GM21723 (cell line): ENCODE measurements at regions not wholly inside any gene's neighbourhood (a gene's known extent, or its start where the extent isn't known, plus 50 kb on each side); places are given as distances from the start of the nearest gene placed in this dataset.
"Not testable (repeated sequence)": the region's sequence is repeated elsewhere in the genome, so short reads cannot be mapped to it uniquely, and the experiment has no call there.

Source experiments
- ATAC-seq: cut with Tn5 transposase; IDR thresholded peaks from one replicate; pipeline ENCODE4 v1.9.1; 2021; ENCODE audit warnings: mild to moderate bottlenecking, moderate library complexity; ENCODE audit not compliant: unreplicated experiment

- ATAC-seq: no peak
Observed at GRCh38 chrX:109873983-109874382, 128.9 kb upstream of the TMEM164 start.

GRCh38 chrX:109874548-109874947, 128.4 kb upstream of the TMEM164 start:
- ATAC-seq: no peak

- no peak for ATAC-seq
Observed at GRCh38 chrX:109875831-109876230, 127.1 kb upstream of the TMEM164 start.

GRCh38 chrX:109878236-109878635, 124.7 kb upstream of the TMEM164 start:
- no peak for ATAC-seq

- ATAC-seq: no peak
Observed at GRCh38 chrX:109879991-109880390, 122.9 kb upstream of the TMEM164 start.

- peak; percentile 96 for ATAC-seq
Observed at GRCh38 chrX:109880629-109881028, 122.3 kb upstream of the TMEM164 start.

- ATAC-seq: no peak
Observed at GRCh38 chrX:109886122-109886761, 116.7 kb upstream of the TMEM164 start.

GRCh38 chrX:109889289-109890006, 113.5 kb upstream of the TMEM164 start:
- peak; percentile 46 for ATAC-seq

- ATAC-seq: no peak
Observed at GRCh38 chrX:109890300-109890699, 112.6 kb upstream of the TMEM164 start.

- ATAC-seq: peak; percentile 59
Observed at GRCh38 chrX:109890910-109891502, 111.9 kb upstream of the TMEM164 start.

- ATAC-seq: not testable (repeated sequence)
Observed at GRCh38 chrX:109896024-109896423, 106.9 kb upstream of the TMEM164 start.

GRCh38 chrX:109902665-109903064, 100.2 kb upstream of the TMEM164 start:
- ATAC-seq: no peak

GRCh38 chrX:109911046-109911445, 91.9 kb upstream of the TMEM164 start:
- no peak for ATAC-seq

GRCh38 chrX:109912993-109913392, 89.9 kb upstream of the TMEM164 start:
- ATAC-seq: not testable (repeated sequence)

- ATAC-seq: no peak
Observed at GRCh38 chrX:109914114-109914849, 88.6 kb upstream of the TMEM164 start.

GRCh38 chrX:109918753-109919152, 84.2 kb upstream of the TMEM164 start:
- ATAC-seq: no peak

- ATAC-seq: no peak
Observed at GRCh38 chrX:109920325-109920724, 82.6 kb upstream of the TMEM164 start.

GRCh38 chrX:109920868-109921267, 82.0 kb upstream of the TMEM164 start:
- ATAC-seq: no peak

GRCh38 chrX:109922190-109922589, 80.7 kb upstream of the TMEM164 start:
- ATAC-seq: no peak

- not testable (repeated sequence) for ATAC-seq
Observed at GRCh38 chrX:109925003-109925402, 77.9 kb upstream of the TMEM164 start.

- no peak for ATAC-seq
Observed at GRCh38 chrX:109925656-109926055, 77.3 kb upstream of the TMEM164 start.
